Endodermal cell (in vitro differentiated cells): ENCODE measurements at regions not wholly inside any gene's neighbourhood (a gene's known extent, or its start where the extent isn't known, plus 50 kb on each side); places are given as distances from the start of the nearest gene placed in this dataset.

ENCODE experiments used
- DNase-seq: peaks from one replicate; pipeline ENCODE4 v3.0.0-alpha.2; 2017
- H3K27ac ChIP-seq: 2 replicates; pipeline ENCODE4 v1.5.1; 2013; ENCODE audit warnings: mild to moderate bottlenecking, low read depth, low read length, moderate library complexity
- H3K27me3 ChIP-seq: 2 replicates; pipeline ENCODE4 v1.6.1; 2013; ENCODE audit warnings: mild to moderate bottlenecking, low read length, moderate library complexity; ENCODE audit not compliant: insufficient read depth, control insufficient read depth, poor library complexity, severe bottlenecking
- H3K36me3 ChIP-seq: 2 replicates; pipeline ENCODE4 v1.7.0; 2013; ENCODE audit warnings: mild to moderate bottlenecking, low read length, moderate library complexity; ENCODE audit not compliant: control insufficient read depth, insufficient read depth
- H3K4me1 ChIP-seq: one replicate; pipeline ENCODE4 v1.7.0; 2013; ENCODE audit warnings: low read length; ENCODE audit not compliant: control insufficient read depth, insufficient read depth
- H3K4me3 ChIP-seq: 2 replicates; pipeline ENCODE4 v1.5.1; 2013; ENCODE audit warnings: mild to moderate bottlenecking, low read length, moderate library complexity
- H3K9ac ChIP-seq: 2 replicates; pipeline ENCODE4 v1.6.1; 2013; ENCODE audit warnings: mild to moderate bottlenecking, low read length, moderate library complexity; ENCODE audit not compliant: poor library complexity, severe bottlenecking; ENCODE audit errors: extremely low read depth
- H3K9me3 ChIP-seq: 2 replicates; pipeline ENCODE4 v1.6.1; 2013; ENCODE audit warnings: mild to moderate bottlenecking, low read length, moderate library complexity; ENCODE audit not compliant: control insufficient read depth
- H3K27ac Mint-ChIP-seq: 2 replicates; pipeline ENCODE4 v1.8.0; 2020; ENCODE audit warnings: mixed read lengths
- H3K27me3 Mint-ChIP-seq: 2 replicates; pipeline ENCODE4 v1.8.0; 2021; ENCODE audit warnings: mild to moderate bottlenecking, mixed read lengths; ENCODE audit not compliant: insufficient read depth
- H3K36me3 Mint-ChIP-seq: 2 replicates; pipeline ENCODE4 v1.8.0; 2020; ENCODE audit warnings: low read depth, mixed read lengths
- H3K4me1 Mint-ChIP-seq: 2 replicates; pipeline ENCODE4 v1.8.0; 2020; ENCODE audit warnings: mixed read lengths
- H3K4me3 Mint-ChIP-seq: 2 replicates; pipeline ENCODE4 v1.8.0; 2020; ENCODE audit warnings: mild to moderate bottlenecking, moderate library complexity, mixed read lengths
- H3K9me3 Mint-ChIP-seq: 2 replicates; pipeline ENCODE4 v1.8.0; 2020; ENCODE audit warnings: mild to moderate bottlenecking, mixed read lengths
- CTCF ChIP-seq: fragments of 200-600 bp; sonication (generic); conservative IDR thresholded peaks from 2 replicates; pipeline ENCODE4 v1.5.0; 2021; ENCODE audit warnings: antibody characterized with exemption, mild to moderate bottlenecking
- WGBS, 2 experiments: methylation state at CpG; one replicate each; pipeline versions ENCODE4 v1.1.5 to v1.1.7; 2013; ENCODE audit warnings: missing lambda C conversion rate in 2 of 2, mixed read lengths in 1 of 2; ENCODE audit not compliant: insufficient coverage in 1 of 2, insufficient read length in 1 of 2; 5-methylcytosine and 5-hydroxymethylcytosine counted together

GRCh38 chr4:184540307-184540706 lies 66.0 kb upstream of the IRF2 start:
- DNase-seq = no peak
- Mint-ChIP-seq H3K27me3 (no peaks in the 10 kb centered on the region), H3K4me1 (peaks cover 11% of the 10 kb centered on the region), H3K36me3 (no peaks in the 10 kb centered on the region), H3K9me3 (no peaks in the 10 kb centered on the region), H3K27ac (no peak overlapping the region), H3K4me3 (no peak overlapping the region)
- no peak for TF ChIP-seq CTCF
- WGBS, 2 experiments = 100% methylated on average over 1 of the region's 1 CpG; no CpG with 5 or more reads in 1 of the 2 experiments
- Histone ChIP-seq H3K27ac (no peak overlapping the region), H3K4me1 (no peaks in the 10 kb centered on the region), H3K9me3 (no peaks in the 10 kb centered on the region), H3K9ac (no peak overlapping the region), H3K4me3 (no peak overlapping the region), H3K36me3 (no peaks in the 10 kb centered on the region), H3K27me3 (no peaks in the 10 kb centered on the region)

- H3K9ac ChIP-seq = peak overlapping the region; percentile 5
- peaks cover 19% of the 10 kb centered on the region for H3K4me1 Mint-ChIP-seq
- peaks cover 3% of the 10 kb centered on the region for H3K9me3 Mint-ChIP-seq
- H3K36me3 ChIP-seq = no peaks in the 10 kb centered on the region
- no peaks in the 10 kb centered on the region for H3K36me3 Mint-ChIP-seq
- peak; percentile 51 for DNase-seq
- 24 to 59% methylated on average over 7 to 17 of the region's 18 CpGs for WGBS, 2 experiments
- TF ChIP-seq CTCF = peak; percentile 49
- no peaks in the 10 kb centered on the region for H3K4me1 ChIP-seq
- H3K4me3 Mint-ChIP-seq = peak overlapping the region; percentile 80
- H3K27ac Mint-ChIP-seq = peak overlapping the region; percentile 95
- peak overlapping the region; percentile 61 for H3K27ac ChIP-seq
- H3K27me3 Mint-ChIP-seq = no peaks in the 10 kb centered on the region
- H3K27me3 ChIP-seq = no peaks in the 10 kb centered on the region
- H3K4me3 ChIP-seq = peak overlapping the region; percentile 89
- H3K9me3 ChIP-seq = no peaks in the 10 kb centered on the region
Observed at GRCh38 chr4:184538023-184538599, 63.8 kb upstream of the IRF2 start.

- Mint-ChIP-seq H3K9me3 (peaks cover 3% of the 10 kb centered on the region), H3K27me3 (no peaks in the 10 kb centered on the region), H3K4me1 (peaks cover 19% of the 10 kb centered on the region), H3K27ac (peak overlapping the region; percentile 95), H3K4me3 (peak overlapping the region; percentile 80), H3K36me3 (no peaks in the 10 kb centered on the region)
- no peak for TF ChIP-seq CTCF
- 3 to 6% methylated on average over 15 to 29 of the region's 29 CpGs for WGBS, 2 experiments
- Histone ChIP-seq H3K4me1 (no peaks in the 10 kb centered on the region), H3K27ac (peak overlapping the region; percentile 61), H3K9me3 (no peaks in the 10 kb centered on the region), H3K36me3 (no peaks in the 10 kb centered on the region), H3K4me3 (peak overlapping the region; percentile 89), H3K9ac (peak overlapping the region; percentile 76), H3K27me3 (no peaks in the 10 kb centered on the region)
- DNase-seq = peak; percentile 98
Observed at GRCh38 chr4:184537269-184538022, 63.1 kb upstream of the IRF2 start.
